MM.1S (cell line): ENCODE measurements at regions not wholly inside any gene's neighbourhood (a gene's known extent, or its start where the extent isn't known, plus 50 kb on each side); places are given as distances from the start of the nearest gene placed in this dataset.

ENCODE experiments used
- CTCF ChIP-seq: fragments of 300-600 bp; sonication (generic); IDR thresholded peaks from 2 replicates; pipeline ENCODE4 v1.5.1; 2016; ENCODE audit warnings: antibody characterized with exemption, low read length, mixed read lengths
- EZH2 ChIP-seq: fragments of 300-600 bp; sonication (generic); optimal IDR thresholded peaks from 2 replicates; pipeline ENCODE3; 2017; ENCODE audit warnings: low read depth, mild to moderate bottlenecking, antibody characterized with exemption, low read length, mixed read lengths
- EZH2phosphoT487 ChIP-seq: fragments of 300-600 bp; sonication (generic); IDR thresholded peaks from 2 replicates; pipeline ENCODE4 v1.6.1; 2018; ENCODE audit warnings: antibody characterized with exemption, low read length

- no peak for TF ChIP-seq CTCF
- no peak for TF ChIP-seq EZH2
- TF ChIP-seq EZH2phosphoT487, result no peak
Observed at GRCh38 chr7:46745707-46746090, 824.6 kb upstream of the IGFBP3 start.
